ENCODE measurements at regions not wholly inside any gene's neighbourhood (a gene's known extent, or its start where the extent isn't known, plus 50 kb on each side); places are given as distances from the start of the nearest gene placed in this dataset.

GRCh38 chr5:8805653-8806052 is 740.2 kb downstream of the SEMA5A start:
- H3K36me3 ChIP-seq (ENCODE audit: insufficient read depth, low read length): no peaks in the 10 kb centered on the region
- H4K20me1 ChIP-seq (ENCODE audit: insufficient read depth): no peaks in the 10 kb centered on the region

DNA sequence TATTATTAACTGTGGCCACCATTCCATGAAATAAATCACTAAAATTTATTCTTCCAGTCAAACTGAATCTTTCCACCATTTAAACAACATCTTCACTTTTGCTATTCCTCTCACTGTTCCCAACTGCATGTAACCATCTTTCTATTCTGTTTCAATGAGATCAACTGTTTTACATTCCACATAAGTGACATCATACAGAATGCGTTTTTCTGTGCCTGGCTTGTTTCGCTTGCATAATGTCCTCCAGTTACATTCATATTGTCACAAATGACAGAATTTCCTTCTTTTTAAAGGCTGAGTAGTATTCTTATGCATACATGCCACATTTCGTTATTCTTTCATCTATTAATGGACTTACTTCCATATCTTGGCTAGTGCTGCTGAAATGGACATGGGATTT is 738.2 kb downstream of the SEMA5A start:
- H3K9me2 ChIP-seq (ENCODE audit: insufficient read depth, low read length): no peaks in the 10 kb centered on the region
- H3K27ac ChIP-seq (ENCODE audit: low read length): no peak overlapping the region
- no peaks in the 10 kb centered on the region for H3K36me3 ChIP-seq (ENCODE audit: insufficient read depth, low read length)
- no peak overlapping the region for H3K4me3 ChIP-seq (ENCODE audit: low read length)
- TF ChIP-seq POLR2AphosphoS5 (IDR thresholded peaks at IDR 0.05) (no peak), RAD21 (conservative IDR thresholded peaks at IDR 0.05) (no peak), EP300 (conservative IDR thresholded peaks at IDR 0.05; ENCODE audit: poor library complexity, severe bottlenecking) (no peak), TAF1 (IDR thresholded peaks at IDR 0.05; ENCODE audit: low read depth) (no peak), EZH2 (IDR thresholded peaks at IDR 0.05; ENCODE audit: borderline replicate concordance, insufficient read depth, low read length, poor library complexity, severe bottlenecking) (no peak)
- TF ChIP-seq, protein P1, sequence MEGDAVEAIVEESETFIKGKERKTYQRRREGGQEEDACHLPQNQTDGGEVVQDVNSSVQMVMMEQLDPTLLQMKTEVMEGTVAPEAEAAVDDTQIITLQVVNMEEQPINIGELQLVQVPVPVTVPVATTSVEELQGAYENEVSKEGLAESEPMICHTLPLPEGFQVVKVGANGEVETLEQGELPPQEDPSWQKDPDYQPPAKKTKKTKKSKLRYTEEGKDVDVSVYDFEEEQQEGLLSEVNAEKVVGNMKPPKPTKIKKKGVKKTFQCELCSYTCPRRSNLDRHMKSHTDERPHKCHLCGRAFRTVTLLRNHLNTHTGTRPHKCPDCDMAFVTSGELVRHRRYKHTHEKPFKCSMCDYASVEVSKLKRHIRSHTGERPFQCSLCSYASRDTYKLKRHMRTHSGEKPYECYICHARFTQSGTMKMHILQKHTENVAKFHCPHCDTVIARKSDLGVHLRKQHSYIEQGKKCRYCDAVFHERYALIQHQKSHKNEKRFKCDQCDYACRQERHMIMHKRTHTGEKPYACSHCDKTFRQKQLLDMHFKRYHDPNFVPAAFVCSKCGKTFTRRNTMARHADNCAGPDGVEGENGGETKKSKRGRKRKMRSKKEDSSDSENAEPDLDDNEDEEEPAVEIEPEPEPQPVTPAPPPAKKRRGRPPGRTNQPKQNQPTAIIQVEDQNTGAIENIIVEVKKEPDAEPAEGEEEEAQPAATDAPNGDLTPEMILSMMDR (IDR thresholded peaks at IDR 0.05; ENCODE audit: poor library complexity, severe bottlenecking): no peak
- TF ChIP-seq, protein P2, sequence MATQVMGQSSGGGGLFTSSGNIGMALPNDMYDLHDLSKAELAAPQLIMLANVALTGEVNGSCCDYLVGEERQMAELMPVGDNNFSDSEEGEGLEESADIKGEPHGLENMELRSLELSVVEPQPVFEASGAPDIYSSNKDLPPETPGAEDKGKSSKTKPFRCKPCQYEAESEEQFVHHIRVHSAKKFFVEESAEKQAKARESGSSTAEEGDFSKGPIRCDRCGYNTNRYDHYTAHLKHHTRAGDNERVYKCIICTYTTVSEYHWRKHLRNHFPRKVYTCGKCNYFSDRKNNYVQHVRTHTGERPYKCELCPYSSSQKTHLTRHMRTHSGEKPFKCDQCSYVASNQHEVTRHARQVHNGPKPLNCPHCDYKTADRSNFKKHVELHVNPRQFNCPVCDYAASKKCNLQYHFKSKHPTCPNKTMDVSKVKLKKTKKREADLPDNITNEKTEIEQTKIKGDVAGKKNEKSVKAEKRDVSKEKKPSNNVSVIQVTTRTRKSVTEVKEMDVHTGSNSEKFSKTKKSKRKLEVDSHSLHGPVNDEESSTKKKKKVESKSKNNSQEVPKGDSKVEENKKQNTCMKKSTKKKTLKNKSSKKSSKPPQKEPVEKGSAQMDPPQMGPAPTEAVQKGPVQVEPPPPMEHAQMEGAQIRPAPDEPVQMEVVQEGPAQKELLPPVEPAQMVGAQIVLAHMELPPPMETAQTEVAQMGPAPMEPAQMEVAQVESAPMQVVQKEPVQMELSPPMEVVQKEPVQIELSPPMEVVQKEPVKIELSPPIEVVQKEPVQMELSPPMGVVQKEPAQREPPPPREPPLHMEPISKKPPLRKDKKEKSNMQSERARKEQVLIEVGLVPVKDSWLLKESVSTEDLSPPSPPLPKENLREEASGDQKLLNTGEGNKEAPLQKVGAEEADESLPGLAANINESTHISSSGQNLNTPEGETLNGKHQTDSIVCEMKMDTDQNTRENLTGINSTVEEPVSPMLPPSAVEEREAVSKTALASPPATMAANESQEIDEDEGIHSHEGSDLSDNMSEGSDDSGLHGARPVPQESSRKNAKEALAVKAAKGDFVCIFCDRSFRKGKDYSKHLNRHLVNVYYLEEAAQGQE (IDR thresholded peaks at IDR 0.05; ENCODE audit: borderline replicate concordance): no peak
- H4K20me1 ChIP-seq (ENCODE audit: insufficient read depth): no peaks in the 10 kb centered on the region
- no peak overlapping the region for H3K9ac ChIP-seq (ENCODE audit: low read length)
- no peaks in the 10 kb centered on the region for H3K27me3 ChIP-seq (ENCODE audit: insufficient read depth, low read depth, low read length)
- H3K4me2 ChIP-seq (ENCODE audit: low read length): no peak overlapping the region
- no peak overlapping the region for H2AFZ ChIP-seq (ENCODE audit: low read depth, low read length)
- no peaks in the 10 kb centered on the region for H3F3A ChIP-seq (ENCODE audit: insufficient read depth, low read length, poor library complexity, severe bottlenecking)
- no peaks in the 10 kb centered on the region for H3K79me2 ChIP-seq (replicated peaks; ENCODE audit: insufficient read depth, low read length)
- peaks cover 4% of the 10 kb centered on the region for H3K9me3 ChIP-seq (ENCODE audit: low read length)

More at GRCh38 chr5:8805653-8806052, 740.2 kb downstream of the SEMA5A start:
- Histone ChIP-seq H3K79me2 (replicated peaks; ENCODE audit: insufficient read depth, low read length) (no peaks in the 10 kb centered on the region), H3K27ac (ENCODE audit: low read length) (no peak overlapping the region), H3K9me3 (ENCODE audit: low read length) (peaks cover 4% of the 10 kb centered on the region), H2AFZ (ENCODE audit: low read depth, low read length) (no peak overlapping the region), H3F3A (ENCODE audit: insufficient read depth, low read length, poor library complexity, severe bottlenecking) (no peaks in the 10 kb centered on the region), H3K4me2 (ENCODE audit: low read length) (no peak overlapping the region), H3K9ac (ENCODE audit: low read length) (no peak overlapping the region), H3K4me3 (ENCODE audit: low read length) (no peak overlapping the region), H3K9me2 (ENCODE audit: insufficient read depth, low read length) (no peaks in the 10 kb centered on the region), H3K27me3 (ENCODE audit: insufficient read depth, low read depth, low read length) (no peaks in the 10 kb centered on the region)
- no peak for TF ChIP-seq SMC3 (conservative IDR thresholded peaks at IDR 0.05; ENCODE audit: poor library complexity)
- no peak for TF ChIP-seq MXI1 (conservative IDR thresholded peaks at IDR 0.05; ENCODE audit: poor library complexity, severe bottlenecking)
- TF ChIP-seq, protein P1 (IDR thresholded peaks at IDR 0.05; ENCODE audit: poor library complexity, severe bottlenecking): no peak
- no peak for TF ChIP-seq EZH2 (IDR thresholded peaks at IDR 0.05; ENCODE audit: borderline replicate concordance, insufficient read depth, low read length, poor library complexity, severe bottlenecking)
- TF ChIP-seq RAD21 (conservative IDR thresholded peaks at IDR 0.05): no peak
- no peak for TF ChIP-seq TAF1 (IDR thresholded peaks at IDR 0.05; ENCODE audit: low read depth)
- TF ChIP-seq POLR2AphosphoS5 (IDR thresholded peaks at IDR 0.05): no peak
- TF ChIP-seq EP300 (conservative IDR thresholded peaks at IDR 0.05; ENCODE audit: poor library complexity, severe bottlenecking): no peak
- TF ChIP-seq, protein P2 (IDR thresholded peaks at IDR 0.05; ENCODE audit: borderline replicate concordance): no peak

Measured in neural cell (in vitro differentiated cells).